ENCODE measurements at regions not wholly inside any gene's neighbourhood (a gene's known extent, or its start where the extent isn't known, plus 50 kb on each side); places are given as distances from the start of the nearest gene placed in this dataset.

- Histone ChIP-seq H3K4me3 (ENCODE audit: insufficient read depth, low read depth, low read length) (no peak overlapping the region), H2BK120ac (ENCODE audit: low read depth, low read length) (no peak overlapping the region), H2AK5ac (ENCODE audit: low read depth, low read length) (no peak overlapping the region), H3K14ac (replicated peaks; ENCODE audit: low read depth, low read length) (no peak overlapping the region), H4K91ac (ENCODE audit: insufficient read depth, low read depth, low read length) (no peak overlapping the region), H2AFZ (replicated peaks; ENCODE audit: low read length, poor library complexity) (no peak overlapping the region), H3K27ac (ENCODE audit: insufficient read depth, low read length) (no peak overlapping the region), H2BK15ac (ENCODE audit: low read depth, low read length) (no peak overlapping the region), H3K36me3 (ENCODE audit: control insufficient read depth, insufficient read depth, low read length) (no peaks in the 10 kb centered on the region), H3K23ac (ENCODE audit: low read depth, low read length) (no peak overlapping the region), H3K18ac (ENCODE audit: low read depth, low read length) (no peak overlapping the region), H3K79me1 (ENCODE audit: low read depth in 1 of 2, low read length in 2 of 2) (no peaks in the 10 kb centered on the region), H3K9me3 (ENCODE audit: control insufficient read depth, insufficient read depth, low read length) (peaks cover 27% of the 10 kb centered on the region), H3K9ac (ENCODE audit: low read depth, low read length) (no peak overlapping the region), H2BK5ac (ENCODE audit: low read depth, low read length, poor library complexity, severe bottlenecking) (no peak overlapping the region), H4K5ac (ENCODE audit: low read depth, low read length) (no peak overlapping the region), H3K9me1 (ENCODE audit: insufficient read depth, low read length) (no peaks in the 10 kb centered on the region), H2BK20ac (ENCODE audit: low read depth, low read length) (no peak overlapping the region), H3K27me3 (ENCODE audit: control insufficient read depth, insufficient read depth, low read length) (no peaks in the 10 kb centered on the region), H3K56ac (ENCODE audit: extremely low read depth, insufficient read depth, low read length) (no peak overlapping the region), H3K4ac (ENCODE audit: low read depth, low read length) (no peak overlapping the region), H3K4me1 (ENCODE audit: control insufficient read depth, insufficient read depth, low read length) (no peaks in the 10 kb centered on the region), H4K8ac (ENCODE audit: low read depth in 2 of 2, low read length in 2 of 2) (no peak overlapping the region), H4K20me1 (ENCODE audit: insufficient read depth, low read length) (no peaks in the 10 kb centered on the region), H3K4me2 (ENCODE audit: low read depth, low read length) (no peak overlapping the region), H2AK9ac (replicated peaks; ENCODE audit: low read depth, low read length, poor library complexity) (no peak overlapping the region)
- no peak for TF ChIP-seq FOS (IDR thresholded peaks at IDR 0.05; ENCODE audit: low read depth, low read length)
- TF ChIP-seq MAFK (IDR thresholded peaks at IDR 0.05; ENCODE audit: low read depth, low read length): no peak
- TF ChIP-seq MXI1 (IDR thresholded peaks at IDR 0.05; ENCODE audit: borderline replicate concordance, low read depth, low read length): no peak
- TF ChIP-seq, protein P1, sequence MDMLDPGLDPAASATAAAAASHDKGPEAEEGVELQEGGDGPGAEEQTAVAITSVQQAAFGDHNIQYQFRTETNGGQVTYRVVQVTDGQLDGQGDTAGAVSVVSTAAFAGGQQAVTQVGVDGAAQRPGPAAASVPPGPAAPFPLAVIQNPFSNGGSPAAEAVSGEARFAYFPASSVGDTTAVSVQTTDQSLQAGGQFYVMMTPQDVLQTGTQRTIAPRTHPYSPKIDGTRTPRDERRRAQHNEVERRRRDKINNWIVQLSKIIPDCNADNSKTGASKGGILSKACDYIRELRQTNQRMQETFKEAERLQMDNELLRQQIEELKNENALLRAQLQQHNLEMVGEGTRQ (IDR thresholded peaks at IDR 0.05; ENCODE audit: low read depth, low read length): no peak
- TF ChIP-seq MAZ (IDR thresholded peaks at IDR 0.05; ENCODE audit: borderline replicate concordance, low read depth, low read length): no peak
- no peak for TF ChIP-seq POLR2A (IDR thresholded peaks at IDR 0.05; ENCODE audit: low read depth, low read length)
- in situ Hi-C loops (cut with MboI; ENCODE audit: low sequenced_read_pairs) (no loop called here), dilution Hi-C loops (cut with HindIII; ENCODE audit: low sequenced_read_pairs, unreplicated experiment) (no loop called here), intact Hi-C loops (cut with micrococcal nuclease) (no loop called here)
- ATAC-seq (ENCODE audit: low read depth) (no peak), DNase-seq (no peak)
- ChIA-PET POLR2A (ENCODE audit: unreplicated experiment) (no interaction called here), CTCF (no interaction called here)
- no TSS peak for BruUV-seq (replicated peaks)
- no CpG with 5 or more reads among the region's 1 CpG for WGBS, 2 experiments (ENCODE audit: extremely low coverage in 2 of 2, insufficient read length in 1 of 2)
These were observed 151.4 kb downstream of the MYCN start for GRCh38 chr2:16091576-16092282.

All from IMR-90 (cell line).